ENCODE measurements at regions not wholly inside any gene's neighbourhood (a gene's known extent, or its start where the extent isn't known, plus 50 kb on each side); places are given as distances from the start of the nearest gene placed in this dataset.

- Histone ChIP-seq H3K79me2 (ENCODE audit: low read length) (no peaks in the 10 kb centered on the region), H3K9me3 (replicated peaks; ENCODE audit: insufficient read depth, low read length) (no peaks in the 10 kb centered on the region), H3K4me1 (ENCODE audit: low read length) (no peaks in the 10 kb centered on the region), H3F3A (ENCODE audit: insufficient read depth, low read length) (no peaks in the 10 kb centered on the region), H3K27ac (ENCODE audit: low read length) (no peak overlapping the region), H2AFZ (ENCODE audit: low read length) (no peak overlapping the region), H4K20me1 (ENCODE audit: insufficient read depth, low read length) (no peaks in the 10 kb centered on the region), H3K36me3 (replicated peaks; ENCODE audit: insufficient read depth, low read length) (no peaks in the 10 kb centered on the region), H3K27me3 (replicated peaks; ENCODE audit: insufficient read depth, low read length) (peaks cover 12% of the 10 kb centered on the region; the same call in 1 of the 2 replicates), H3K4me3 (ENCODE audit: low read length) (no peak overlapping the region), H3K9me2 (replicated peaks; ENCODE audit: insufficient read depth, low read length) (no peaks in the 10 kb centered on the region), H3K9ac (ENCODE audit: low read length) (no peak overlapping the region), H3K4me2 (ENCODE audit: low read depth, low read length) (no peak overlapping the region)
- DNase-seq: no peak
- TF ChIP-seq EZH2phosphoT487 (IDR thresholded peaks at IDR 0.05; ENCODE audit: low read length): no peak
- no peak for TF ChIP-seq EZH2 (optimal IDR thresholded peaks at IDR 0.05; ENCODE audit: low read depth, low read length)
- no peak for TF ChIP-seq CTCF (IDR thresholded peaks at IDR 0.05; ENCODE audit: low read length)
Measured at GRCh38 chr16:86718118-86718517, 139.8 kb downstream of the FOXL1 start.

GRCh38 chr16:86722970-86723369 is 144.6 kb downstream of the FOXL1 start:
- Histone ChIP-seq H3K27ac (ENCODE audit: low read length) (no peak overlapping the region), H3K4me1 (ENCODE audit: low read length) (no peaks in the 10 kb centered on the region), H3K9me3 (replicated peaks; ENCODE audit: insufficient read depth, low read length) (no peaks in the 10 kb centered on the region), H3K4me3 (ENCODE audit: low read length) (no peak overlapping the region), H3F3A (ENCODE audit: insufficient read depth, low read length) (no peaks in the 10 kb centered on the region), H3K9me2 (replicated peaks; ENCODE audit: insufficient read depth, low read length) (no peaks in the 10 kb centered on the region), H2AFZ (ENCODE audit: low read length) (no peak overlapping the region), H3K9ac (ENCODE audit: low read length) (no peak overlapping the region), H4K20me1 (ENCODE audit: insufficient read depth, low read length) (no peaks in the 10 kb centered on the region), H3K27me3 (replicated peaks; ENCODE audit: insufficient read depth, low read length) (peaks cover 26% of the 10 kb centered on the region), H3K79me2 (ENCODE audit: low read length) (no peaks in the 10 kb centered on the region), H3K4me2 (ENCODE audit: low read depth, low read length) (no peak overlapping the region), H3K36me3 (replicated peaks; ENCODE audit: insufficient read depth, low read length) (no peaks in the 10 kb centered on the region)
- TF ChIP-seq EZH2 (optimal IDR thresholded peaks at IDR 0.05; ENCODE audit: low read depth, low read length) (no peak), EZH2phosphoT487 (IDR thresholded peaks at IDR 0.05; ENCODE audit: low read length) (no peak), CTCF (IDR thresholded peaks at IDR 0.05; ENCODE audit: low read length) (no peak)
- DNase-seq: no peak

GRCh38 chr16:86723689-86724088 is 145.3 kb downstream of the FOXL1 start:
- no peak for TF ChIP-seq EZH2phosphoT487 (IDR thresholded peaks at IDR 0.05; ENCODE audit: low read length)
- Histone ChIP-seq H3K36me3 (replicated peaks; ENCODE audit: insufficient read depth, low read length) (no peaks in the 10 kb centered on the region), H3K4me3 (ENCODE audit: low read length) (no peak overlapping the region), H4K20me1 (ENCODE audit: insufficient read depth, low read length) (no peaks in the 10 kb centered on the region), H3K9ac (ENCODE audit: low read length) (no peak overlapping the region), H3K4me1 (ENCODE audit: low read length) (no peaks in the 10 kb centered on the region), H3K79me2 (ENCODE audit: low read length) (no peaks in the 10 kb centered on the region), H2AFZ (ENCODE audit: low read length) (no peak overlapping the region), H3K4me2 (ENCODE audit: low read depth, low read length) (no peak overlapping the region), H3F3A (ENCODE audit: insufficient read depth, low read length) (no peaks in the 10 kb centered on the region), H3K27ac (ENCODE audit: low read length) (no peak overlapping the region), H3K9me2 (replicated peaks; ENCODE audit: insufficient read depth, low read length) (no peaks in the 10 kb centered on the region), H3K27me3 (replicated peaks; ENCODE audit: insufficient read depth, low read length) (peaks cover 26% of the 10 kb centered on the region), H3K9me3 (replicated peaks; ENCODE audit: insufficient read depth, low read length) (no peaks in the 10 kb centered on the region)
- no peak for DNase-seq

GRCh38 chr16:86725401-86725800 is 147.1 kb downstream of the FOXL1 start:
- Histone ChIP-seq H3F3A (ENCODE audit: insufficient read depth, low read length) (no peaks in the 10 kb centered on the region), H4K20me1 (ENCODE audit: insufficient read depth, low read length) (no peaks in the 10 kb centered on the region), H2AFZ (ENCODE audit: low read length) (no peak overlapping the region), H3K27ac (ENCODE audit: low read length) (no peak overlapping the region), H3K79me2 (ENCODE audit: low read length) (no peaks in the 10 kb centered on the region), H3K4me3 (ENCODE audit: low read length) (no peak overlapping the region), H3K9me2 (replicated peaks; ENCODE audit: insufficient read depth, low read length) (no peaks in the 10 kb centered on the region), H3K4me1 (ENCODE audit: low read length) (no peaks in the 10 kb centered on the region), H3K36me3 (replicated peaks; ENCODE audit: insufficient read depth, low read length) (no peaks in the 10 kb centered on the region), H3K9me3 (replicated peaks; ENCODE audit: insufficient read depth, low read length) (no peaks in the 10 kb centered on the region), H3K9ac (ENCODE audit: low read length) (no peak overlapping the region), H3K27me3 (replicated peaks; ENCODE audit: insufficient read depth, low read length) (peaks cover 34% of the 10 kb centered on the region), H3K4me2 (ENCODE audit: low read depth, low read length) (no peak overlapping the region)
- DNase-seq: no peak
- TF ChIP-seq CTCF (IDR thresholded peaks at IDR 0.05; ENCODE audit: low read length) (no peak), EZH2phosphoT487 (IDR thresholded peaks at IDR 0.05; ENCODE audit: low read length) (no peak), EZH2 (optimal IDR thresholded peaks at IDR 0.05; ENCODE audit: low read depth, low read length) (no peak)
